Chondrocyte (in vitro differentiated cells): ENCODE measurements at regions not wholly inside any gene's neighbourhood (a gene's known extent, or its start where the extent isn't known, plus 50 kb on each side); places are given as distances from the start of the nearest gene placed in this dataset.
"Not testable (repeated sequence)": the region's sequence is repeated elsewhere in the genome, so short reads cannot be mapped to it uniquely, and the experiment has no call there.

Experiments
- DNase-seq: peaks from one replicate; pipeline ENCODE4 v3.0.0; 2021; ENCODE audit warnings: mixed read lengths, low spot score
- H3K27ac Mint-ChIP-seq: one replicate; pipeline ENCODE4 v1.8.0; 2021; ENCODE audit warnings: mild to moderate bottlenecking, moderate library complexity, mixed read lengths; ENCODE audit not compliant: unreplicated experiment
- H3K27me3 Mint-ChIP-seq: 2 replicates; pipeline ENCODE4 v1.8.0; 2021; ENCODE audit warnings: low read depth, mixed read lengths
- H3K36me3 Mint-ChIP-seq: 2 replicates; pipeline ENCODE4 v1.8.0; 2021; ENCODE audit warnings: low read depth, mixed read lengths
- H3K4me1 Mint-ChIP-seq: 2 replicates; pipeline ENCODE4 v1.8.0; 2021; ENCODE audit warnings: low read depth, mild to moderate bottlenecking, mixed read lengths
- H3K4me3 Mint-ChIP-seq: one replicate; pipeline ENCODE4 v1.8.0; 2021; ENCODE audit warnings: mild to moderate bottlenecking, moderate library complexity, mixed read lengths; ENCODE audit not compliant: unreplicated experiment
- H3K9me3 Mint-ChIP-seq: 2 replicates; pipeline ENCODE4 v1.8.0; 2021; ENCODE audit warnings: low read depth, mixed read lengths
- CTCF ChIP-seq: fragments of 200-600 bp; sonication (generic); IDR thresholded peaks from 2 replicates; pipeline ENCODE4 v1.5.0; 2021; ENCODE audit warnings: antibody characterized with exemption, mild to moderate bottlenecking, moderate library complexity

- no peak for DNase-seq
- Mint-ChIP-seq H3K9me3 (peaks cover 7% of the 10 kb centered on the region), H3K4me1 (no peaks in the 10 kb centered on the region), H3K27me3 (no peaks in the 10 kb centered on the region), H3K36me3 (no peaks in the 10 kb centered on the region), H3K4me3 (no peak overlapping the region), H3K27ac (no peak overlapping the region)
- TF ChIP-seq CTCF: no peak
These were observed 145.7 kb upstream of the TEKT4 start for GRCh38 chr2:94725543-94725942.

- H3K27me3 Mint-ChIP-seq, H3K4me1 Mint-ChIP-seq, H3K36me3 Mint-ChIP-seq, DNase-seq, H3K4me3 Mint-ChIP-seq, H3K9me3 Mint-ChIP-seq, H3K27ac Mint-ChIP-seq: not testable (repeated sequence)
These were observed 135.7 kb upstream of the TEKT4 start for GRCh38 chr2:94735536-94735935.

- not testable (repeated sequence) for H3K4me3 Mint-ChIP-seq, H3K36me3 Mint-ChIP-seq, H3K4me1 Mint-ChIP-seq, DNase-seq, H3K27ac Mint-ChIP-seq, H3K27me3 Mint-ChIP-seq, H3K9me3 Mint-ChIP-seq
These were observed 134.1 kb upstream of the TEKT4 start for GRCh38 chr2:94737145-94737544.

GRCh38 chr2:94737736-94738342 lies 133.4 kb upstream of the TEKT4 start:
- H3K27ac Mint-ChIP-seq, H3K4me1 Mint-ChIP-seq, H3K4me3 Mint-ChIP-seq, H3K36me3 Mint-ChIP-seq, DNase-seq, H3K9me3 Mint-ChIP-seq, H3K27me3 Mint-ChIP-seq: not testable (repeated sequence)

- Mint-ChIP-seq H3K27ac (no peak overlapping the region), H3K4me1 (no peaks in the 10 kb centered on the region), H3K27me3 (no peaks in the 10 kb centered on the region), H3K9me3 (peaks cover 13% of the 10 kb centered on the region), H3K36me3 (no peaks in the 10 kb centered on the region), H3K4me3 (no peak overlapping the region)
- DNase-seq: no peak
- no peak for TF ChIP-seq CTCF
These were observed 117.7 kb upstream of the TEKT4 start for GRCh38 chr2:94753466-94753998.

GRCh38 chr2:94758546-94758945 lies 112.7 kb upstream of the TEKT4 start:
- Mint-ChIP-seq H3K27ac (no peak overlapping the region), H3K36me3 (no peaks in the 10 kb centered on the region)

More at GRCh38 chr2:94758546-94758945, 112.7 kb upstream of the TEKT4 start:
- H3K4me3 Mint-ChIP-seq: no peak overlapping the region
- H3K9me3 Mint-ChIP-seq: peaks cover 27% of the 10 kb centered on the region
- TF ChIP-seq CTCF: no peak
- no peaks in the 10 kb centered on the region for H3K27me3 Mint-ChIP-seq
- no peaks in the 10 kb centered on the region for H3K4me1 Mint-ChIP-seq
- DNase-seq: no peak
